Mesendoderm (in vitro differentiated cells): ENCODE measurements at regions not wholly inside any gene's neighbourhood (a gene's known extent, or its start where the extent isn't known, plus 50 kb on each side); places are given as distances from the start of the nearest gene placed in this dataset. TPM values are rescaled to one million over a fixed set of nuclear protein-coding genes. Genes with fewer than 3 reads are reported as not detected.

Experiments
- DNase-seq: peaks from one replicate; pipeline ENCODE4 v3.0.0; 2013
- H2AK5ac ChIP-seq: 2 replicates; pipeline ENCODE4 v1.6.1; 2013; ENCODE audit warnings: low read length, inconsistent platforms
- H2BK120ac ChIP-seq: 2 replicates; pipeline ENCODE4 v1.6.1; 2013; ENCODE audit warnings: low read depth, mild to moderate bottlenecking, low read length, moderate library complexity, mixed read lengths
- H2BK15ac ChIP-seq: replicated peaks from 2 replicates; pipeline ENCODE4 v1.6.1; 2013; ENCODE audit warnings: low read depth, mild to moderate bottlenecking, moderate library complexity
- H2BK5ac ChIP-seq: 2 replicates; pipeline ENCODE4 v1.6.1; 2013; ENCODE audit warnings: low read length, inconsistent platforms
- H3K18ac ChIP-seq: 2 replicates; pipeline ENCODE4 v1.6.1; 2013; ENCODE audit warnings: mild to moderate bottlenecking, low read length, mixed read lengths
- H3K23ac ChIP-seq: one replicate; pipeline ENCODE4 v1.6.1; 2013; ENCODE audit warnings: low read length
- H3K27ac ChIP-seq: 2 replicates; pipeline ENCODE4 v1.5.1; 2013; ENCODE audit warnings: low read depth, mild to moderate bottlenecking, inconsistent platforms, low read length, moderate library complexity
- H3K27me3 ChIP-seq: 2 replicates; pipeline ENCODE4 v1.6.1; 2013; ENCODE audit warnings: low read length, control low read depth, mild to moderate bottlenecking, inconsistent platforms; ENCODE audit not compliant: insufficient read depth, poor library complexity
- H3K36me3 ChIP-seq: 2 replicates; pipeline ENCODE4 v1.6.1; 2013; ENCODE audit warnings: low read length, inconsistent platforms; ENCODE audit not compliant: control insufficient read depth, insufficient read depth
- H3K4ac ChIP-seq: one replicate; pipeline ENCODE4 v1.6.1; 2013; ENCODE audit warnings: low read depth, mild to moderate bottlenecking, low read length, moderate library complexity
- H3K4me1 ChIP-seq: 2 replicates; pipeline ENCODE4 v1.6.1; 2013; ENCODE audit warnings: low read depth, low read length, inconsistent platforms; ENCODE audit not compliant: control insufficient read depth
- H3K4me2 ChIP-seq: 2 replicates; pipeline ENCODE4 v1.6.1; 2013; ENCODE audit warnings: low read length
- H3K4me3 ChIP-seq: 2 replicates; pipeline ENCODE4 v1.5.1; 2013; ENCODE audit warnings: mild to moderate bottlenecking, low read length
- H3K56ac ChIP-seq: one replicate; pipeline ENCODE4 v1.6.1; 2013; ENCODE audit warnings: low read length
- H3K79me1 ChIP-seq: 2 replicates; pipeline ENCODE4 v1.6.1; 2013; ENCODE audit warnings: low read length, inconsistent platforms
- H3K79me2 ChIP-seq: 2 replicates; pipeline ENCODE4 v1.6.1; 2013; ENCODE audit warnings: mild to moderate bottlenecking, low read length; ENCODE audit not compliant: control insufficient read depth, insufficient read depth
- H3K9ac ChIP-seq: 2 replicates; pipeline ENCODE4 v1.6.1; 2013; ENCODE audit warnings: low read length, inconsistent platforms
- H4K5ac ChIP-seq: one replicate; pipeline ENCODE4 v1.6.1; 2013; ENCODE audit warnings: low read length
- H4K8ac ChIP-seq: one replicate; pipeline ENCODE4 v1.6.1; 2013; ENCODE audit warnings: low read depth, mild to moderate bottlenecking, control low read depth, low read length, moderate library complexity
- WGBS: extraction: QIAGEN DNeasy Blood & Tissue Kit; methylation state at CpG from one replicate; pipeline ENCODE4 v1.1.7; 2013; ENCODE audit warnings: low lambda C conversion rate, missing lambda C conversion rate; ENCODE audit not compliant: insufficient coverage; ENCODE audit errors: extremely low coverage; 5-methylcytosine and 5-hydroxymethylcytosine counted together
- small RNA-seq: library from polyadenylated mRNA; stranded (forward); fragments of <200 nt; extraction: miRNeasy Mini kit (QIAGEN cat#:217004); gene quantifications from one replicate; pipeline ENCODE3, GENCODE V24; 2013; ENCODE audit not compliant: insufficient read depth

GRCh38 chr3:182738583-182739411 lies 54.5 kb upstream of the ATP11B start:
- Histone ChIP-seq H3K4ac (no peak overlapping the region), H2BK5ac (no peak overlapping the region), H3K4me3 (no peak overlapping the region), H3K9ac (no peak overlapping the region), H3K23ac (no peak overlapping the region), H4K5ac (no peak overlapping the region), H3K79me2 (no peaks in the 10 kb centered on the region), H2BK15ac (no peak overlapping the region), H3K27me3 (no peaks in the 10 kb centered on the region), H2AK5ac (no peak overlapping the region), H3K18ac (no peak overlapping the region), H4K8ac (no peak overlapping the region), H3K56ac (no peak overlapping the region), H3K27ac (no peak overlapping the region), H2BK120ac (no peak overlapping the region), H3K4me1 (no peaks in the 10 kb centered on the region), H3K36me3 (no peaks in the 10 kb centered on the region), H3K79me1 (no peaks in the 10 kb centered on the region), H3K4me2 (no peak overlapping the region)
- DNase-seq = peak; percentile 29
- no CpG with 5 or more reads among the region's 6 CpGs for WGBS

- Histone ChIP-seq H3K27ac (no peak overlapping the region), H3K56ac (no peak overlapping the region), H2BK15ac (no peak overlapping the region), H3K27me3 (no peaks in the 10 kb centered on the region), H3K4ac (no peak overlapping the region), H4K8ac (no peak overlapping the region), H2BK120ac (no peak overlapping the region), H4K5ac (no peak overlapping the region), H3K4me2 (no peak overlapping the region), H3K79me2 (no peaks in the 10 kb centered on the region), H3K4me1 (no peaks in the 10 kb centered on the region), H3K23ac (no peak overlapping the region), H3K4me3 (no peak overlapping the region), H3K36me3 (no peaks in the 10 kb centered on the region), H2AK5ac (no peak overlapping the region), H2BK5ac (no peak overlapping the region), H3K9ac (no peak overlapping the region), H3K79me1 (no peaks in the 10 kb centered on the region), H3K18ac (no peak overlapping the region)
- WGBS = no CpG with 5 or more reads among the region's 3 CpGs
- DNase-seq = peak; percentile 36
Measured at GRCh38 chr3:182739619-182740018, 53.7 kb upstream of the ATP11B start.

- no CpG with 5 or more reads among the region's 6 CpGs for WGBS
- Histone ChIP-seq H3K23ac (no peak overlapping the region), H2BK120ac (no peak overlapping the region), H3K4me2 (no peak overlapping the region), H3K27me3 (no peaks in the 10 kb centered on the region), H3K4me1 (no peaks in the 10 kb centered on the region), H4K8ac (no peak overlapping the region), H3K79me1 (no peaks in the 10 kb centered on the region), H3K9ac (no peak overlapping the region), H2AK5ac (no peak overlapping the region), H3K4me3 (no peak overlapping the region), H3K36me3 (no peaks in the 10 kb centered on the region), H3K27ac (no peak overlapping the region), H4K5ac (no peak overlapping the region), H3K18ac (no peak overlapping the region), H3K4ac (no peak overlapping the region), H2BK5ac (no peak overlapping the region), H3K79me2 (no peaks in the 10 kb centered on the region), H3K56ac (no peak overlapping the region), H2BK15ac (no peak overlapping the region)
- peak; percentile 71 for DNase-seq
Measured at GRCh38 chr3:182740710-182741109, 52.6 kb upstream of the ATP11B start.

- Histone ChIP-seq H3K4me3 (no peak overlapping the region), H2BK15ac (no peak overlapping the region), H3K23ac (no peak overlapping the region), H2AK5ac (no peak overlapping the region), H3K4me1 (no peaks in the 10 kb centered on the region), H3K4me2 (no peak overlapping the region), H2BK5ac (no peak overlapping the region), H3K18ac (no peak overlapping the region), H3K56ac (no peak overlapping the region), H3K9ac (no peak overlapping the region), H3K27ac (no peak overlapping the region), H4K5ac (no peak overlapping the region), H3K79me1 (no peaks in the 10 kb centered on the region), H3K4ac (no peak overlapping the region), H4K8ac (no peak overlapping the region), H3K79me2 (no peaks in the 10 kb centered on the region), H2BK120ac (no peak overlapping the region), H3K27me3 (no peaks in the 10 kb centered on the region), H3K36me3 (no peaks in the 10 kb centered on the region)
- no CpG with 5 or more reads among the region's 3 CpGs for WGBS
- no peak for DNase-seq
Measured at GRCh38 chr3:182741214-182741613, 52.1 kb upstream of the ATP11B start.

Small RNA genes lying in the stretch of these regions (small RNA-seq; reads per million reads assigned to genes)
- not detected for gene RN7SKP265
